SK-N-SH (cell line): ENCODE measurements at regions not wholly inside any gene's neighbourhood (a gene's known extent, or its start where the extent isn't known, plus 50 kb on each side); places are given as distances from the start of the nearest gene placed in this dataset.
"Not testable (repeated sequence)": the region's sequence is repeated elsewhere in the genome, so short reads cannot be mapped to it uniquely, and the experiment has no call there.

Experiments
- CTCF ChIA-PET: fragments of 300-600, 350-600 bp; formaldehyde crosslinking; extraction: SDS; loops from one replicate; lab custom pipeline; 2021; lab: Yijun Ruan, JAX
- POLR2A ChIA-PET: fragments of 350-600 bp; sonication (Branson Sonifier 250); formaldehyde crosslinking; extraction: SDS; loops from one replicate; lab custom pipeline; 2020; ENCODE audit warnings: antibody characterized with exemption, inconsistent platforms; lab: Yijun Ruan, JAX
- DNase-seq: peaks from one replicate; pipeline ENCODE4 v3.0.0; 2012
- H2AFZ ChIP-seq: fragments of 200-600 bp; sonication (generic); 2 replicates; pipeline ENCODE4 v1.8.1; 2016; ENCODE audit warnings: antibody characterized with exemption, mild to moderate bottlenecking, low read depth
- H3F3A ChIP-seq: fragments of 200-600 bp; sonication (generic); replicated peaks from 2 replicates; pipeline ENCODE3; 2016; ENCODE audit warnings: antibody characterized with exemption, mild to moderate bottlenecking; ENCODE audit not compliant: insufficient read depth
- H3K27ac ChIP-seq, 2 experiments: fragments of 200-500 bp in 1 of 2; fragments of 200-600 bp in 1 of 2; sonication (Bioruptor generic) in 1 of 2; sonication (generic), shearing (Covaris generic) in 1 of 2; 2 replicates each; pipeline versions ENCODE4 v1.5.1 to v1.6.1; 2014 to 2016; ENCODE audit warnings: low read depth in 2 of 2, inconsistent platforms in 1 of 2, low read length in 1 of 2, mild to moderate bottlenecking in 1 of 2, mixed read lengths in 1 of 2
- H3K27me3 ChIP-seq: fragments of 200-600 bp; sonication (generic), shearing (Covaris generic); 2 replicates; pipeline ENCODE4 v1.6.1; 2016; ENCODE audit warnings: mixed run types; ENCODE audit not compliant: insufficient read depth
- H3K36me3 ChIP-seq, 2 experiments: fragments of 200-500 bp in 1 of 2; fragments of 200-600 bp in 1 of 2; sonication (Bioruptor generic) in 1 of 2; sonication (generic) in 1 of 2; replicated peaks in 1 of 2; 2 replicates each; pipeline versions ENCODE3 to v1.5.1; 2014 to 2016; ENCODE audit warnings: low read length in 1 of 2, mild to moderate bottlenecking in 1 of 2; ENCODE audit not compliant: insufficient read depth in 2 of 2, control insufficient read depth in 1 of 2
- H3K4me1 ChIP-seq, 2 experiments: fragments of 200-500 bp in 1 of 2; fragments of 200-600 bp in 1 of 2; sonication (Bioruptor generic) in 1 of 2; sonication (generic), shearing (Covaris generic) in 1 of 2; 2 replicates each; pipeline versions ENCODE4 v1.5.1 to v1.6.1; 2014 to 2016; ENCODE audit warnings: low read depth in 1 of 2, low read length in 1 of 2, mixed run types in 1 of 2; ENCODE audit not compliant: insufficient read depth in 2 of 2, control insufficient read depth in 1 of 2
- H3K4me2 ChIP-seq: fragments of 200-600 bp; sonication (generic), shearing (Covaris generic); 2 replicates; pipeline ENCODE4 v1.6.1; 2017; ENCODE audit warnings: mixed run types
- H3K4me3 ChIP-seq, 2 experiments: fragments of 200-500 bp in 1 of 2; fragments of 200-600 bp in 1 of 2; sonication (Bioruptor generic) in 1 of 2; sonication (generic), shearing (Covaris generic) in 1 of 2; 2 replicates each; pipeline versions ENCODE4 v1.5.1 to v1.8.1; 2014 to 2016; ENCODE audit warnings: low read depth in 2 of 2, inconsistent platforms in 1 of 2, low read length in 1 of 2, mild to moderate bottlenecking in 1 of 2, mixed read lengths in 1 of 2, moderate library complexity in 1 of 2
- H3K79me2 ChIP-seq: fragments of 200-600 bp; sonication (generic); 2 replicates; pipeline ENCODE4 v1.8.1; 2017; ENCODE audit warnings: mild to moderate bottlenecking; ENCODE audit not compliant: insufficient read depth
- H3K9ac ChIP-seq: fragments of 200-600 bp; sonication (generic); 2 replicates; pipeline ENCODE4 v1.6.1; 2017; ENCODE audit warnings: mixed run types
- H3K9me2 ChIP-seq: fragments of 200-600 bp; sonication (generic); 2 replicates; pipeline ENCODE4 v1.6.1; 2017; ENCODE audit warnings: mixed run types
- H3K9me3 ChIP-seq: fragments of 200-600 bp; sonication (generic); 2 replicates; pipeline ENCODE4 v1.6.1; 2017; ENCODE audit warnings: mixed run types, mild to moderate bottlenecking, moderate library complexity
- H4K20me1 ChIP-seq: fragments of 200-600 bp; sonication (generic); 2 replicates; pipeline ENCODE4 v1.6.1; 2017; ENCODE audit warnings: mild to moderate bottlenecking, mixed run types; ENCODE audit not compliant: insufficient read depth
- EP300 ChIP-seq, 2 experiments: IDR thresholded peaks; 2 replicates each; pipeline versions ENCODE4 v1.4.0 to v1.6.1; 2012; ENCODE audit warnings: borderline replicate concordance in 1 of 2, low read depth in 1 of 2, low read length in 1 of 2
- GATA2 ChIP-seq: sonication (generic); formaldehyde crosslinking; IDR thresholded peaks from 2 replicates; pipeline ENCODE4 v1.5.0; 2020; ENCODE audit warnings: mild to moderate bottlenecking, missing genetic modification reagents
- IRF3 ChIP-seq: fragments of 150-350 bp; IDR thresholded peaks from 2 replicates; pipeline ENCODE4 v1.6.1; 2016; ENCODE audit warnings: mild to moderate bottlenecking, low read depth, low read length
- MXI1 ChIP-seq: IDR thresholded peaks from 2 replicates; pipeline ENCODE4 v1.6.1; 2012; ENCODE audit warnings: mild to moderate bottlenecking, low read depth, low read length, improper control_type of control experiment
- RXRA ChIP-seq: IDR thresholded peaks from 2 replicates; pipeline ENCODE4 v1.4.0; 2012; ENCODE audit warnings: low read depth, mild to moderate bottlenecking, borderline replicate concordance
- TCF12 ChIP-seq: IDR thresholded peaks from 2 replicates; pipeline ENCODE4 v1.4.0; 2012
- USF1 ChIP-seq: IDR thresholded peaks from 2 replicates; pipeline ENCODE4 v1.4.0; 2012; ENCODE audit warnings: low read depth, borderline replicate concordance
- WGBS: methylation state at CpG from one replicate; pipeline ENCODE4 v1.1.6; 2017; ENCODE audit warnings: low lambda C conversion rate; 5-methylcytosine and 5-hydroxymethylcytosine counted together
- TF ChIP-seq, protein P1 (sequence below): fragments of 200-600 bp; sonication (generic); IDR thresholded peaks from 2 replicates; pipeline ENCODE4 v1.6.1; 2017; ENCODE audit warnings: antibody characterized with exemption, mild to moderate bottlenecking, moderate library complexity
- TF ChIP-seq, protein P2 (sequence below): IDR thresholded peaks from 2 replicates; pipeline ENCODE4 v1.4.0; 2012; ENCODE audit warnings: low read depth

- H3K27ac ChIP-seq, H3K4me2 ChIP-seq, H2AFZ ChIP-seq, DNase-seq, H3K36me3 ChIP-seq, H3K4me3 ChIP-seq, H4K20me1 ChIP-seq, H3K9ac ChIP-seq, H3K9me2 ChIP-seq, H3K4me1 ChIP-seq, CTCF ChIA-PET, H3K27me3 ChIP-seq, H3F3A ChIP-seq, H3K9me3 ChIP-seq, H3K79me2 ChIP-seq, POLR2A ChIA-PET: not testable (repeated sequence)
- WGBS = 16% methylated on average over 5 of the region's 5 CpGs
- TF ChIP-seq, protein P1, sequence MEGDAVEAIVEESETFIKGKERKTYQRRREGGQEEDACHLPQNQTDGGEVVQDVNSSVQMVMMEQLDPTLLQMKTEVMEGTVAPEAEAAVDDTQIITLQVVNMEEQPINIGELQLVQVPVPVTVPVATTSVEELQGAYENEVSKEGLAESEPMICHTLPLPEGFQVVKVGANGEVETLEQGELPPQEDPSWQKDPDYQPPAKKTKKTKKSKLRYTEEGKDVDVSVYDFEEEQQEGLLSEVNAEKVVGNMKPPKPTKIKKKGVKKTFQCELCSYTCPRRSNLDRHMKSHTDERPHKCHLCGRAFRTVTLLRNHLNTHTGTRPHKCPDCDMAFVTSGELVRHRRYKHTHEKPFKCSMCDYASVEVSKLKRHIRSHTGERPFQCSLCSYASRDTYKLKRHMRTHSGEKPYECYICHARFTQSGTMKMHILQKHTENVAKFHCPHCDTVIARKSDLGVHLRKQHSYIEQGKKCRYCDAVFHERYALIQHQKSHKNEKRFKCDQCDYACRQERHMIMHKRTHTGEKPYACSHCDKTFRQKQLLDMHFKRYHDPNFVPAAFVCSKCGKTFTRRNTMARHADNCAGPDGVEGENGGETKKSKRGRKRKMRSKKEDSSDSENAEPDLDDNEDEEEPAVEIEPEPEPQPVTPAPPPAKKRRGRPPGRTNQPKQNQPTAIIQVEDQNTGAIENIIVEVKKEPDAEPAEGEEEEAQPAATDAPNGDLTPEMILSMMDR = peak; percentile 53
Observed at GRCh38 chr12:59346248-59346647, 249.6 kb upstream of the SLC16A7 start.

- WGBS = under 1% methylated on average over 4 of the region's 4 CpGs
- DNase-seq = no peak
- Histone ChIP-seq H3K9ac (no peak overlapping the region), H3K4me3 (no peak overlapping the region), H4K20me1 (no peaks in the 10 kb centered on the region), H3K79me2 (no peaks in the 10 kb centered on the region), H3K4me2 (no peak overlapping the region), H3F3A (no peaks in the 10 kb centered on the region), H3K4me1 (no peaks in the 10 kb centered on the region), H3K9me2 (no peaks in the 10 kb centered on the region), H3K27me3 (no peaks in the 10 kb centered on the region), H3K27ac (no peak overlapping the region), H3K9me3 (no peaks in the 10 kb centered on the region), H2AFZ (no peak overlapping the region), H3K36me3 (no peaks in the 10 kb centered on the region)
- POLR2A ChIA-PET = no interaction called here
- CTCF ChIA-PET = interaction anchor here (0.9 to 1.1 kb wide), 2 partner anchors 22 to 27 kb away, joined by 3 to 4 read pairs; no protein-coding TSS in a partner anchor
- TF ChIP-seq GATA2 (CRISPR knock-in tag) (no peak), MXI1 (no peak), TCF12 (no peak), EP300 (IDR thresholded peaks at IDR 0.05; ENCODE audit: borderline replicate concordance in 1 of 2, low read depth in 1 of 2, low read length in 1 of 2) (no peak), IRF3 (no peak)
- TF ChIP-seq, protein P2, sequence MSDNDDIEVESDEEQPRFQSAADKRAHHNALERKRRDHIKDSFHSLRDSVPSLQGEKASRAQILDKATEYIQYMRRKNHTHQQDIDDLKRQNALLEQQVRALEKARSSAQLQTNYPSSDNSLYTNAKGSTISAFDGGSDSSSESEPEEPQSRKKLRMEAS = no peak
Observed at GRCh38 chr12:59345406-59345805, 250.4 kb upstream of the SLC16A7 start.

DNA sequence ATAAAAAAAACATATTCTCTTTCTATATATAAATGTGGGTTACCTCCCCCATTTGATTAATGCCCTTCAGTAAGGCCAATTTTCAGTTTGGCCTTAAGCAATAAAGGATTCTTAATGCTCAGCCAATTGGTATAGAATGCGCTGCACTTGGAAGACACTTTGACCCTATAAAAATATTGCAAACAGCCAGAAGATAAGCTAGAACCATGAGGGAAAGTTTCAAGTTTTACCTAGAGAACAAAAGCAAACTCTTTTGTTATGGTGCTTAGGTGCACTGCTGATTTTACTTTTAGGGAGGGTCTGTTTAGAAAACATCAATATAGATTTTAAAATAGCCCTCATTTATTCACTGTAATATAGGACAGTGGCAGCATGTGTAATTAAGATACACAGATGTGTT, 251.6 kb upstream of the SLC16A7 start:
- no peaks in the 10 kb centered on the region for H4K20me1 ChIP-seq
- no peaks in the 10 kb centered on the region for H3K9me2 ChIP-seq
- no peak for TF ChIP-seq RXRA
- TF ChIP-seq USF1 = no peak
- no peak for TF ChIP-seq GATA2 (CRISPR knock-in tag)
- no peak for DNase-seq
- H3K4me3 ChIP-seq = no peak overlapping the region
- H3K27me3 ChIP-seq = no peaks in the 10 kb centered on the region
- H2AFZ ChIP-seq = no peak overlapping the region
- H3K27ac ChIP-seq = no peak overlapping the region
- no peak overlapping the region for H3K9ac ChIP-seq
- WGBS = 0% methylated on average over 1 of the region's 1 CpG
- no peaks in the 10 kb centered on the region for H3F3A ChIP-seq
- ChIA-PET CTCF (no interaction called here), POLR2A (no interaction called here)
- no peaks in the 10 kb centered on the region for H3K36me3 ChIP-seq
- H3K9me3 ChIP-seq = no peaks in the 10 kb centered on the region
- H3K79me2 ChIP-seq = no peaks in the 10 kb centered on the region
- no peaks in the 10 kb centered on the region for H3K4me1 ChIP-seq
- no peak overlapping the region for H3K4me2 ChIP-seq
